Limb (tissue), 2 donors: ENCODE measurements at regions not wholly inside any gene's neighbourhood (a gene's known extent, or its start where the extent isn't known, plus 50 kb on each side); places are given as distances from the start of the nearest gene placed in this dataset.

Source experiments
- DNase-seq, 2 donors: peaks; one replicate each; pipeline ENCODE4 v3.0.0-alpha.2; 2016; ENCODE audit errors: extremely low spot score in 2 of 2

- DNase-seq = no peak
Observed at GRCh38 chr4:153034681-153035080, 98.6 kb downstream of the FHDC1 start.

GRCh38 chr4:153036931-153037482 lies 100.9 kb downstream of the FHDC1 start:
- DNase-seq = no peak

GRCh38 chr4:153038623-153039311 lies 102.6 kb downstream of the FHDC1 start:
- DNase-seq = no peak

- no peak for DNase-seq
Observed at GRCh38 chr4:153039542-153040185, 103.5 kb downstream of the FHDC1 start.

- no peak for DNase-seq
Observed at GRCh38 chr4:153040677-153041076, 104.6 kb downstream of the FHDC1 start.

GRCh38 chr4:153044036-153044435 lies 107.9 kb downstream of the FHDC1 start:
- DNase-seq = no peak

DNA sequence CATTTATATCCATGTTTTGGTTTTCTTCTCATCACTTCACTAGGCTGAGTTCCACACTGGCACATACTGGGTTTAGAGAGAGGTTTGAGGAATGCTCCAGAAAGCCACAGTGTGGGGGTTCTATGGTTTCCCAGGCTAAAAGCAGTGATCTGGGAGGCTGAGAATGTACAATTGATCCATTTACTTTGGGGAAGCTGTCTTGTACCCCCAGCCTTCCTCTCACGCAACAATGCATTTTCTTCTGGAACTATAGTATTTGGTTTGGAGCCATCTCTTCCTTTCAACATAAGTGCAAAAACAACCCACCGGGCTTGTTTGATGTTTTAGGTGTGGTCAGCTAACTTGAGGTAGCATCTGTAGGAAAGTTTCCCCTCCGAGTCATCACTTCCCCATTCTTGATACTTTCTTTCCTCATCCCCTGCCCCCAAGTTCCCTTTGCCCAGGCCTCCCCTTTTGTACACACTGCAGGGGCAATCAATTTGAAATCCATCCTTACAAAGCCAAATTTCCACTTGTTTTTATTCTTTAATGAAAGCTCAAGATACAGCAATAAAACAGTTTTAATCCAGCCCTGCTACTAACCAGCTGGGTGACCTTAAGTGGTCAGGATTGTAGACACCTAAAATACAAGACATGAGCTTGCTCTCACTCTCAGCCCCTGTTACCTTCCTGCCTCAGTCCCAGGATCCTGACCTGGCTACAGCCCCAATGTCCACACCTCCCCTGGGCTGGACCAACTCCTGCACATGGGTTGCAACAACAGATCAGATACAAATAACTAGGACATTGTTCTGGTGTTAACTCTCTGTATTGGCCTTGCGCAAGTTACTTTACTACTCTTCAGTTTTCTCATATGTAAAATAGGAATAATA lies 109.2 kb downstream of the FHDC1 start:
- no peak for DNase-seq

DNA sequence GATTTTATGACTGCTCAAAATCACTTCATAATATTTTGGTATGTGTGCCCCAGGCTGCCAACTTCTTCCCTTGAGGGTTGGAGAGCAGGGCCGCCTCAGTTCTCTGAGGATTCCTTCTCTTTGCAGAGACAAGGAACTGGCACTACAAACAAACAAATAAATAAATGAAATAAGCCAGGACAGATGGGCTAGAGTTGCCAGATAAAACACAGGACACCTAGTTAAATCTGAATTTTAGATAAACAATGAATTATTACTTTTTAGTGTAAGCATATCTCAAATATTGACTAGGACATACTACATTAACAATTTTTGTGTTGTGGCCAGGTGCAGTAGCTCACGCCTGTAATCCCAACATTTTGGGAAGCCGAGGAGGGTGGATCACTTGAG lies 122.5 kb downstream of the FHDC1 start:
- DNase-seq = no peak

- no peak for DNase-seq
Observed at GRCh38 chr4:153060196-153060595, 124.1 kb downstream of the FHDC1 start.

GRCh38 chr4:153061971-153062370 lies 125.8 kb downstream of the FHDC1 start:
- no peak for DNase-seq

DNA sequence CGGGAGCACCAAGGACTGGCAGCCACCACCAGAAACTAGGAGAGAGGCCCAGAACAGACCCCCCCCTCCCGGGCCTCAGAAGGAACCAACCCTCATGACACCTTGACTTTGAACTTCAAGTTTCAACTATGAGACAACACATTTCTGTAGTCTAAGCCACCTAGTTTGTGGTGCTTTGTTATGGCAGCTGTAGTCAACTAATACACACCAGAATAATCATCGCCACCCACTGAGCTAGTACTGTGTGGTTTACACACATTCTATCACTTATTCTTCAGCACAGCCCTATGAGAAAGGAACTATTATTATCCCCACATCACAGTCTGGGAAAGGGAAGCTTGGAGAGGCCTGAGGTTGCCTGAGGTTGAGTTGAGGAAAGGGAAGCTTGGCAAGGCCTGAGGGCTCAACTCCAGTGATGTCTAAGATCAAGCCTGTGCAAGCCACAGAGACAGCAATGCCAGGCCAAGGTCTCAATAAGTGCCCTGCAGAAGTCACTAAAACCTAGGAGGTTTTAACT lies 126.6 kb downstream of the FHDC1 start:
- DNase-seq = no peak

- DNase-seq = no peak
Observed at GRCh38 chr4:153063490-153063889, 127.4 kb downstream of the FHDC1 start.

GRCh38 chr4:153064571-153064970 lies 128.4 kb downstream of the FHDC1 start:
- no peak for DNase-seq

DNA sequence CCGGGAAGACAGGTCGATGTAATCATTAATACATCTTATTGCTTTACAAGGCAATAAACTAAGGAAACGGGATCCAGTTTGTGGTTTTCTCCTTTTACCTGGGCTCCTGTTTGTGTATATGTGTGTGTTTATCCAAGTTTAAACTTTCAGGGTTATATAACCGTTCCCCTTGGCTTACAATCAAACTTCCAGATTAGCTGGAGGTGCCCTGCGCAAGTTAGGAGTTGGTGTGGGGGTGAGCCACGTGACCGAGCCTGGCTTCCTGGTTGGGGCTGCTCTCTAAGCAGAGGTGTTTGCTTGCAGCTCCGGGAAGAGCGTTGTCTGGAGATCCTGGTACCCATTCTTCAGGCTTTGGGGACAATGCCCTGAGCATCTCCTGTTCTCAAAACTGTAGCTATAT lies 129.2 kb downstream of the FHDC1 start:
- DNase-seq = no peak

DNA sequence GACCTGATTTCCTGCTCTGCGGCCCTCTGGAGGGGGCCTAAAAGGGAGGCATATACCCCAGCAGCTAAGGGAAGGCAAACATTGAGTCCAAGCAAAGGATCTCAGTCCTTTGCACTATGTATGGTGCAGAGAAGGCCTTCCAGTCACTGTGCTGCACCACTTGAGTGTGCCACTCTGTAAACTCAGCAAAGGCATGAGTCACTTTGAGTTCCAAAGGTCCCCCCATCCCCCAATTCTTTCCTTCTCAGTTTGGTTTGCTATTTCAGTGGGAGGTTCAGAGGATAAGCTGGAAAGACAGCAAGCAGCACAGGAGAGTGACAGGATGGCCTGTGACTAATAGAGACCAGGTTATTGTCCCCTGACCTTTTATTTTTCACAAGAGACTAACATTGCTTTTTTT lies 131.3 kb downstream of the FHDC1 start:
- no peak for DNase-seq

DNA sequence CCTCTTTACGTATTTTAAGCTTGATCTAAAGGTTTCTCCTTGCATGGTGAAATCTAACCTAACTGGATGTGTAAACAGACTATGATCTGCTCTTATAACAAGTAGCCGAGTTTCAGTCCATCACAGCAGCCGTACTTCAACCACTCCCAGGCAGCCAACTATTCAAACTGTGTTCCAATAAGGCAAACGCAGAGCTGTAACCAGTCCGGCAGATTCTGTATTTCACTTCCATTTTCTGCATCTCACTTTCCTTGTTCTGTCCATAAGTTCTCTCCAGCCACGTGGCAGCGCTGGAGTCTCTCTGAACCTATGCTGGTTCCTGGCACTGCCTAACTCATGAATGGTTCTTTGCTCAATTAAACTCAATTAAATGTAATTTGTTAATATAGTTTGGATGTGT lies 132.6 kb downstream of the FHDC1 start:
- DNase-seq = no peak

DNA sequence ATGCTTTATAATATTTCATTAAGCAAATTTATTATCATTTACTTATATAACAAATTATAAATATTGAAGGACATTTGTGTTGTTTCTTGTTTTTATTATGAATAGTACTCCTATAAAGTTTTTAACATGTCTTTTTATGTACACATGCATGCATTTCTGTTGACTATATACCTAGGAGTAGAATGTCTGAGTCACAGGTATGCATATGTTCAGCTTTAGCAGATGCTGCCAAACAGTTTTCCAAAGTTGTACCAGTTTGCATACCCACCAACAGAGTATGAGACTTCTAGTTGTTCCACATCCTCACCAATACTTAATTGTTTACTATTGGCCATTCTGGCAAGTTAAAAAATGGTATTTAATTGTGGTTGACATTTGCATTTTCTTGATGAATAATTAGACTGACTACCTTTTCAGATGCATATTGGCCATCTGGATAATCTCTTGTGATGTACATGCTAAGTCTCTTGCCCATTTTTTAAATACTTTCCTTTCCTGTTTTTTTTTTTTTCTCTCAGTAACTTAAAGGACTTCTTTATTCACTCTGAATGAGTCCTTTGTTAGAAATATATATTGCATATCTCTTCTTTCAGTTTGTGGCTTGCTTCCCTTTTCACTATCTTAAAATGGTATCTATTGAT lies 132.2 kb upstream of the TRIM2 start:
- DNase-seq = no peak

GRCh38 chr4:153072661-153073060 lies 131.6 kb upstream of the TRIM2 start:
- DNase-seq = no peak

- no peak for DNase-seq
Observed at GRCh38 chr4:153074486-153074885, 129.8 kb upstream of the TRIM2 start.

DNA sequence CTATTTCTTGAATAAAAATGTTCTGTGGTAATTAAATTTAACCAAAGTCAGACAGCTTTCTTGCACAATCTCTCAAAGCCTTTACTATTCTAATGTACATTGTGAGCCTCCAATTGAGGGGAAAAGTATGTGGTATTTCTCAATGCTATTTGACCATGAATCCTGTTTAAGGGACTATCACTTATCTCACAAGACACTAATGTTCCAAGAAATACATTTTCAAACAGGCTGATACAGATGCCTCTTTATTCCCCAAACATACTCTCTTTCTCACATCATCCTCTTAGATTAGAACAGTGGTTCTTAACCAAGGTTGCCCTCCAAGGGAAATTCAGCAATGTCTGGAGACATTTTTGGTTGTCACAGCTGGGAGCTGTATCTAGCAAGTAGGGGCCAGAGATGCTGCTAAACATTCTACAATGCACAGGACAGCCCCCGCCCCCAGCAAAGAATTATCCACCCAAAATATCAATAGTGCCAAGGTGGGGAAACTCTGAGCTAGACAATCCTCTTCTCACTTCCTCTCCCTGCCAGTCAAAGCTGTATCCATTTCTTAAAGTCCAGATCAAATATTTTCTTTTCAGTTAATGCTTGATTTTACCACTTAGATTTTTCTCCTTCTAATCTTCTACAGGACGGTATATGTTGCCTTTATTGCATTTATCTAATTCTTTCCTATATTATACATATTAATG lies 129.2 kb upstream of the TRIM2 start:
- DNase-seq = no peak
